ENCODE measurements at regions not wholly inside any gene's neighbourhood (a gene's known extent, or its start where the extent isn't known, plus 50 kb on each side); places are given as distances from the start of the nearest gene placed in this dataset.

- DNase-seq (ENCODE audit: low read depth in 3 of 3): no peak
Observed at GRCh38 chr3:30355622-30356021, 250.8 kb upstream of the TGFBR2 start.

- DNase-seq (ENCODE audit: low read depth in 3 of 3): no peak
Observed at GRCh38 chr3:30356866-30357753, 249.3 kb upstream of the TGFBR2 start.

GRCh38 chr3:30357897-30358296 lies 248.5 kb upstream of the TGFBR2 start:
- DNase-seq (ENCODE audit: low read depth in 3 of 3): no peak

GRCh38 chr3:30358871-30359270 lies 247.5 kb upstream of the TGFBR2 start:
- DNase-seq (ENCODE audit: low read depth in 3 of 3): no peak

GRCh38 chr3:30368978-30369377 lies 237.4 kb upstream of the TGFBR2 start:
- no peak for DNase-seq (ENCODE audit: low read depth in 3 of 3)

GRCh38 chr3:30370681-30371271 lies 235.6 kb upstream of the TGFBR2 start:
- no peak for DNase-seq (ENCODE audit: low read depth in 3 of 3)

GRCh38 chr3:30372837-30373236 lies 233.6 kb upstream of the TGFBR2 start:
- no peak for DNase-seq (ENCODE audit: low read depth in 3 of 3)

GRCh38 chr3:30384546-30385072 lies 221.8 kb upstream of the TGFBR2 start:
- DNase-seq (ENCODE audit: low read depth in 3 of 3): no peak

- DNase-seq (ENCODE audit: low read depth in 3 of 3): no peak
Observed at GRCh38 chr3:30393079-30393478, 213.3 kb upstream of the TGFBR2 start.

- DNase-seq (ENCODE audit: low read depth in 3 of 3): no peak
Observed at GRCh38 chr3:30397030-30397429, 209.4 kb upstream of the TGFBR2 start.

- no peak for DNase-seq (ENCODE audit: low read depth in 3 of 3)
Observed at GRCh38 chr3:30399394-30400181, 206.8 kb upstream of the TGFBR2 start.

GRCh38 chr3:30400926-30401325 lies 205.5 kb upstream of the TGFBR2 start:
- no peak for DNase-seq (ENCODE audit: low read depth in 3 of 3)

- DNase-seq (ENCODE audit: low read depth in 3 of 3): no peak
Observed at GRCh38 chr3:30401971-30402370, 204.4 kb upstream of the TGFBR2 start.

- DNase-seq (ENCODE audit: low read depth in 3 of 3): no peak
Observed at GRCh38 chr3:30407651-30408050, 198.8 kb upstream of the TGFBR2 start.

GRCh38 chr3:30408105-30408557 lies 198.3 kb upstream of the TGFBR2 start:
- DNase-seq (ENCODE audit: low read depth in 3 of 3): no peak

- DNase-seq (ENCODE audit: low read depth in 3 of 3): no peak
Observed at GRCh38 chr3:30418443-30418842, 188.0 kb upstream of the TGFBR2 start.

- no peak for DNase-seq (ENCODE audit: low read depth in 3 of 3)
Observed at GRCh38 chr3:30421266-30421665, 185.1 kb upstream of the TGFBR2 start.

- no peak for DNase-seq (ENCODE audit: low read depth in 3 of 3)
Observed at GRCh38 chr3:30426293-30426993, 180.0 kb upstream of the TGFBR2 start.

GRCh38 chr3:30428251-30428650 lies 178.2 kb upstream of the TGFBR2 start:
- no peak for DNase-seq (ENCODE audit: low read depth in 3 of 3)

- no peak for DNase-seq (ENCODE audit: low read depth in 3 of 3)
Observed at GRCh38 chr3:30435861-30436331, 170.5 kb upstream of the TGFBR2 start.

- DNase-seq (ENCODE audit: low read depth in 3 of 3): no peak
Observed at GRCh38 chr3:30437171-30437601, 169.2 kb upstream of the TGFBR2 start.
